NCI-H510A treated with DMSO at 0.1 percent for 48 hours (cell line): ENCODE measurements at regions not wholly inside any gene's neighbourhood (a gene's known extent, or its start where the extent isn't known, plus 50 kb on each side); places are given as distances from the start of the nearest gene placed in this dataset.
"Not testable (repeated sequence)": the region's sequence is repeated elsewhere in the genome, so short reads cannot be mapped to it uniquely, and the experiment has no call there.

Experiments
- DNase-seq: peaks from one replicate; lab custom pipeline; 2025; lab: John Stamatoyannopoulos, UW

GRCh38 chr1:200496937-200497336 is 87.1 kb upstream of the ZNF281 start:
- DNase-seq, result no peak

GRCh38 chr1:200495901-200496300 is 86.1 kb upstream of the ZNF281 start:
- no peak for DNase-seq

GRCh38 chr1:200493344-200493743 is 83.5 kb upstream of the ZNF281 start:
- no peak for DNase-seq

GRCh38 chr1:200491103-200491502 is 81.3 kb upstream of the ZNF281 start:
- no peak for DNase-seq

- DNase-seq, result no peak
Observed at GRCh38 chr1:200490183-200490582, 80.3 kb upstream of the ZNF281 start.

- DNase-seq, result peak; percentile 76
Observed at GRCh38 chr1:200488375-200489165, 78.7 kb upstream of the ZNF281 start.

- no peak for DNase-seq
Observed at GRCh38 chr1:200487650-200488049, 77.8 kb upstream of the ZNF281 start.

- no peak for DNase-seq
Observed at GRCh38 chr1:200486634-200487033, 76.8 kb upstream of the ZNF281 start.

- DNase-seq, result not testable (repeated sequence)
Observed at GRCh38 chr1:200484438-200484946, 74.7 kb upstream of the ZNF281 start.

- DNase-seq, result no peak
Observed at GRCh38 chr1:200483491-200484143, 73.8 kb upstream of the ZNF281 start.

GRCh38 chr1:200480964-200481363 is 71.1 kb upstream of the ZNF281 start:
- DNase-seq, result no peak

GRCh38 chr1:200479816-200480215 is 70.0 kb upstream of the ZNF281 start:
- no peak for DNase-seq

- no peak for DNase-seq
Observed at GRCh38 chr1:200478945-200479558, 69.2 kb upstream of the ZNF281 start.

GRCh38 chr1:200478239-200478623 is 68.4 kb upstream of the ZNF281 start:
- no peak for DNase-seq

- no peak for DNase-seq
Observed at GRCh38 chr1:200474633-200475032, 64.8 kb upstream of the ZNF281 start.

- peak; percentile 18 for DNase-seq
Observed at GRCh38 chr1:200473698-200474371, 64.0 kb upstream of the ZNF281 start.

- no peak for DNase-seq
Observed at GRCh38 chr1:200471739-200472138, 61.9 kb upstream of the ZNF281 start.

GRCh38 chr1:200468264-200469001 is 58.6 kb upstream of the ZNF281 start:
- DNase-seq, result no peak

GRCh38 chr1:200464784-200465400 is 55.1 kb upstream of the ZNF281 start:
- no peak for DNase-seq
